Astrocyte (in vitro differentiated cells and primary cell): ENCODE measurements at regions not wholly inside any gene's neighbourhood (a gene's known extent, or its start where the extent isn't known, plus 50 kb on each side); places are given as distances from the start of the nearest gene placed in this dataset.

ENCODE experiments used
- CTCF ChIP-seq: IDR thresholded peaks from 2 replicates; pipeline ENCODE4 v1.5.1; 2011; ENCODE audit warnings: low read depth, mild to moderate bottlenecking, inconsistent platforms, low read length, moderate library complexity; ENCODE audit not compliant: insufficient read depth
- EZH2 ChIP-seq: IDR thresholded peaks from 2 replicates; pipeline ENCODE4 v1.6.1; 2012; ENCODE audit warnings: mild to moderate bottlenecking, low read length, inconsistent platforms; ENCODE audit not compliant: insufficient read depth

- TF ChIP-seq CTCF (no peak), EZH2 (no peak)
These were observed 150.5 kb upstream of the GRIK3 start for GRCh38 chr1:37184789-37185188.
